HCT116 (cell line): ENCODE measurements at regions not wholly inside any gene's neighbourhood (a gene's known extent, or its start where the extent isn't known, plus 50 kb on each side); places are given as distances from the start of the nearest gene placed in this dataset.

Experiments used
- ATAC-seq: fragments of 200-7000 bp; cut with Tn5 transposase; 2 replicates; pipeline ENCODE4 v1.9.1; 2020; ENCODE audit warnings: mild to moderate bottlenecking, moderate library complexity
- BruUV-seq: library from RNA; stranded (reverse); fragments of 400-500 nt; replicated peaks from 2 replicates; lab custom pipeline; 2021; lab: Mats Ljungman, UMichigan
- CTCF ChIA-PET: fragments of 300-600 bp; sonication (Branson Sonifier 250); formaldehyde crosslinking; loops from one replicate; lab custom pipeline; 2021; ENCODE audit warnings: antibody characterized with exemption; lab: Charles Lee
- POLR2A ChIA-PET: fragments of 300-600, 350-600 bp; sonication (Branson Sonifier 250); formaldehyde crosslinking; loops from one replicate; lab custom pipeline; 2021; ENCODE audit warnings: antibody characterized with exemption; lab: Charles Lee
- RAD21 ChIA-PET, 2 experiments: fragments of 300-600 bp; sonication (Branson Sonifier 250); formaldehyde crosslinking; loops; one replicate each; lab custom pipeline; 2023; ENCODE audit warnings: low total read pairs in 2 of 2; ENCODE audit not compliant: uncharacterized antibody in 2 of 2, unreplicated experiment in 2 of 2, low non-redundant PET in 1 of 2; lab: Charles Lee
- DNase-seq: peaks from one replicate; pipeline ENCODE4 v3.0.0-alpha.2; 2010; ENCODE audit warnings: low read depth, low spot score
- H2AFZ ChIP-seq: fragments of 200-600 bp; shearing (Covaris generic), sonication (generic); 2 replicates; pipeline ENCODE4 v1.6.1; 2017; ENCODE audit warnings: low read depth, mixed run types, mixed read lengths, antibody characterized with exemption, low read length; ENCODE audit not compliant: poor library complexity, severe bottlenecking
- H3K27ac ChIP-seq: 2 replicates; pipeline ENCODE4 v1.5.1; 2012; ENCODE audit warnings: low read depth, low read length
- H3K27me3 ChIP-seq: fragments of 200-600 bp; sonication (generic); 2 replicates; pipeline ENCODE4 v1.6.1; 2016; ENCODE audit warnings: mixed run types, low read length, mixed read lengths; ENCODE audit not compliant: insufficient read depth
- H3K36me3 ChIP-seq, 2 experiments: fragments of 200-500 bp in 1 of 2; fragments of 200-600 bp in 1 of 2; sonication (Bioruptor generic) in 1 of 2; sonication (generic) in 1 of 2; 2 replicates each; pipeline versions ENCODE4 v1.5.1 to v1.6.1; 2014 to 2016; ENCODE audit warnings: low read length in 2 of 2, inconsistent platforms in 1 of 2, mixed read lengths in 1 of 2, mixed run types in 1 of 2; ENCODE audit not compliant: insufficient read depth in 2 of 2, control insufficient read depth in 1 of 2
- H3K4me1 ChIP-seq, 2 experiments: fragments of 200-600 bp in 1 of 2; sonication (generic) in 1 of 2; 2 replicates each; pipeline versions ENCODE4 v1.5.1 to v1.6.1; 2012 to 2017; ENCODE audit warnings: low read length in 2 of 2, inconsistent platforms in 1 of 2, mild to moderate bottlenecking in 1 of 2, mixed read lengths in 1 of 2, mixed run types in 1 of 2, moderate library complexity in 1 of 2; ENCODE audit not compliant: insufficient read depth in 2 of 2, control insufficient read depth in 1 of 2
- H3K4me2 ChIP-seq: fragments of 200-600 bp; sonication (generic); 2 replicates; pipeline ENCODE4 v1.6.1; 2017; ENCODE audit warnings: mixed run types, low read length, mixed read lengths
- H3K4me3 ChIP-seq, 2 experiments: fragments of 200-600 bp in 1 of 2; sonication (generic) in 1 of 2; replicated peaks in 1 of 2; 2 replicates each; pipeline ENCODE4 v1.5.1; 2011 to 2016; ENCODE audit warnings: low read length in 2 of 2, control low read depth in 1 of 2, low read depth in 1 of 2, mild to moderate bottlenecking in 1 of 2, mixed read lengths in 1 of 2, mixed run types in 1 of 2
- H3K79me2 ChIP-seq: fragments of 200-600 bp; sonication (generic); 2 replicates; pipeline ENCODE4 v1.6.1; 2017; ENCODE audit warnings: mild to moderate bottlenecking, mixed run types, low read length, moderate library complexity, mixed read lengths; ENCODE audit not compliant: insufficient read depth
- H3K9ac ChIP-seq: fragments of 200-600 bp; sonication (generic); 2 replicates; pipeline ENCODE4 v1.6.1; 2016; ENCODE audit warnings: low read length, mixed read lengths
- H3K9me2 ChIP-seq: fragments of 200-600 bp; sonication (generic), shearing (Covaris generic); 2 replicates; pipeline ENCODE4 v1.6.1; 2017; ENCODE audit warnings: mixed run types, mild to moderate bottlenecking, moderate library complexity; ENCODE audit not compliant: insufficient read depth
- H3K9me3 ChIP-seq, 2 experiments: fragments of 200-500 bp in 1 of 2; fragments of 200-600 bp in 1 of 2; sonication (Bioruptor generic) in 1 of 2; sonication (generic) in 1 of 2; 2 replicates each; pipeline ENCODE4 v1.6.1; 2014 to 2017; ENCODE audit warnings: low read length in 2 of 2, mixed read lengths in 2 of 2, inconsistent platforms in 1 of 2, low read depth in 1 of 2, mild to moderate bottlenecking in 1 of 2, mixed run types in 1 of 2, moderate library complexity in 1 of 2; ENCODE audit not compliant: control insufficient read depth in 1 of 2, insufficient read depth in 1 of 2
- H4K20me1 ChIP-seq: fragments of 200-600 bp; sonication (generic), shearing (Covaris generic); 2 replicates; pipeline ENCODE4 v1.6.1; 2017; ENCODE audit warnings: mixed run types, mild to moderate bottlenecking, moderate library complexity; ENCODE audit not compliant: insufficient read depth
- CEBPB ChIP-seq: IDR thresholded peaks from 2 replicates; pipeline ENCODE4 v1.6.1; 2012; ENCODE audit warnings: low read depth
- CTCF ChIP-seq, 3 experiments: fragments of 200-600 bp in 1 of 3; sonication (generic) in 1 of 3; IDR thresholded peaks in 2 of 3; conservative IDR thresholded peaks in 1 of 3; 2 replicates each; pipeline ENCODE4 v1.5.1; 2012 to 2017; ENCODE audit warnings: low read depth in 2 of 3, low read length in 2 of 3, antibody characterized with exemption in 1 of 3, borderline replicate concordance in 1 of 3, control low read depth in 1 of 3, mild to moderate bottlenecking in 1 of 3, mixed read lengths in 1 of 3, mixed run types in 1 of 3, moderate library complexity in 1 of 3; ENCODE audit not compliant: insufficient read depth in 1 of 3
- EZH2 ChIP-seq: fragments of 200-600 bp; sonication (generic); IDR thresholded peaks from 2 replicates; pipeline ENCODE4 v1.6.1; 2017; ENCODE audit warnings: antibody characterized with exemption, mixed run types
- EZH2phosphoT487 ChIP-seq: fragments of 200-600 bp; IDR thresholded peaks from 2 replicates; pipeline ENCODE4 v1.6.1; 2018; ENCODE audit warnings: antibody characterized with exemption, borderline replicate concordance
- FOSL1 ChIP-seq: IDR thresholded peaks from 2 replicates; pipeline ENCODE4 v1.6.1; 2012; ENCODE audit warnings: low read depth
- POLR2AphosphoS5 ChIP-seq: IDR thresholded peaks from 2 replicates; pipeline ENCODE4 v1.6.1; 2011; ENCODE audit warnings: mild to moderate bottlenecking, low read depth, low read length, moderate library complexity
- RAD21 ChIP-seq: IDR thresholded peaks from 2 replicates; pipeline ENCODE4 v1.6.1; 2012; ENCODE audit warnings: low read depth, mild to moderate bottlenecking
- SP1 ChIP-seq: IDR thresholded peaks from 2 replicates; pipeline ENCODE4 v1.6.1; 2012; ENCODE audit warnings: low read depth
- SRF ChIP-seq: IDR thresholded peaks from 2 replicates; pipeline ENCODE4 v1.6.1; 2012; ENCODE audit warnings: low read depth
- TCF7L2 ChIP-seq: IDR thresholded peaks from 2 replicates; pipeline ENCODE4 v1.7.0; 2011; ENCODE audit warnings: borderline replicate concordance, inconsistent platforms; ENCODE audit not compliant: insufficient read depth, insufficient read length; ENCODE audit errors: extremely low read depth
- ZBTB33 ChIP-seq: IDR thresholded peaks from 2 replicates; pipeline ENCODE4 v1.6.1; 2011; ENCODE audit warnings: mild to moderate bottlenecking, low read length, moderate library complexity; ENCODE audit not compliant: insufficient replicate concordance; ENCODE audit errors: extremely low read depth
- ZFX ChIP-seq: fragments of 450-650 bp; IDR thresholded peaks from 2 replicates; pipeline ENCODE4 v1.6.1; 2017
- intact Hi-C: fragments of 100-400 bp; cut with micrococcal nuclease; formaldehyde crosslinking; loops from 2 replicates; pipeline ENCODE4 v1.10.0; 2022

- RAD21 ChIA-PET = no interaction called here
- Histone ChIP-seq H3K27me3 (no peaks in the 10 kb centered on the region), H3K9me3 (no peaks in the 10 kb centered on the region), H3K4me1 (peaks cover 0 to 5% of the 10 kb centered on the region in 2 experiments; a peak in 2 of 4 replicates), H3K4me2 (no peak overlapping the region), H4K20me1 (no peaks in the 10 kb centered on the region), H3K36me3 (no peaks in the 10 kb centered on the region), H2AFZ (peak overlapping the region; percentile 26), H3K9ac (no peak overlapping the region), H3K27ac (no peak overlapping the region), H3K79me2 (no peaks in the 10 kb centered on the region), H3K9me2 (no peaks in the 10 kb centered on the region), H3K4me3 (no peak overlapping the region)
- intact Hi-C loops = no loop called here
- no peak for DNase-seq
- no peak for ATAC-seq
- CTCF ChIA-PET = no interaction called here
- POLR2A ChIA-PET = no interaction called here
- no TSS peak for BruUV-seq
- no peak for TF ChIP-seq POLR2AphosphoS5
- TF ChIP-seq EZH2 = no peak
- TF ChIP-seq CTCF (IDR thresholded peaks at IDR 0.05 in 2 of 3, conservative IDR thresholded peaks at IDR 0.05 in 1 of 3; ENCODE audit: borderline replicate concordance in 1 of 3, insufficient read depth in 1 of 3, low read depth in 2 of 3, low read length in 2 of 3) = no peak
- no peak for TF ChIP-seq TCF7L2
- no peak for TF ChIP-seq SRF
- TF ChIP-seq ZFX = no peak
Observed at GRCh38 chr1:98210563-98210962, 289.7 kb upstream of the DPYD start.

- H3K9me2 ChIP-seq = no peaks in the 10 kb centered on the region
- CTCF ChIA-PET = no interaction called here
- no peaks in the 10 kb centered on the region for H3K9me3 ChIP-seq
- H2AFZ ChIP-seq = peak overlapping the region; percentile 26
- no peaks in the 10 kb centered on the region for H3K79me2 ChIP-seq
- no peaks in the 10 kb centered on the region for H4K20me1 ChIP-seq
- H3K27ac ChIP-seq = no peak overlapping the region
- no peak for TF ChIP-seq FOSL1
- TF ChIP-seq CTCF (IDR thresholded peaks at IDR 0.05 in 2 of 3, conservative IDR thresholded peaks at IDR 0.05 in 1 of 3; ENCODE audit: borderline replicate concordance in 1 of 3, insufficient read depth in 1 of 3, low read depth in 2 of 3, low read length in 2 of 3) = no peak
- no peak for TF ChIP-seq ZFX
- TF ChIP-seq ZBTB33 = no peak
- TF ChIP-seq EZH2phosphoT487 = no peak
- TF ChIP-seq CEBPB = no peak
- TF ChIP-seq RAD21 = no peak
- TF ChIP-seq SP1 = no peak
- no peak for ATAC-seq
- H3K4me1 ChIP-seq = peaks cover 0 to 5% of the 10 kb centered on the region in 2 experiments; a peak in 2 of 4 replicates
- DNase-seq = no peak
- no peaks in the 10 kb centered on the region for H3K27me3 ChIP-seq
- no peak overlapping the region for H3K9ac ChIP-seq
- H3K4me2 ChIP-seq = no peak overlapping the region
- RAD21 ChIA-PET = no interaction called here
- H3K36me3 ChIP-seq = no peaks in the 10 kb centered on the region
- H3K4me3 ChIP-seq = no peak overlapping the region
- intact Hi-C loops = no loop called here
- POLR2A ChIA-PET = no interaction called here
- no TSS peak for BruUV-seq
Observed at GRCh38 chr1:98210064-98210463, 289.2 kb upstream of the DPYD start.
